HCT116 (cell line): ENCODE measurements at regions not wholly inside any gene's neighbourhood (a gene's known extent, or its start where the extent isn't known, plus 50 kb on each side); places are given as distances from the start of the nearest gene placed in this dataset.

Experiments used
- ATAC-seq: fragments of 200-7000 bp; cut with Tn5 transposase; 2 replicates; pipeline ENCODE4 v1.9.1; 2020; ENCODE audit warnings: mild to moderate bottlenecking, moderate library complexity
- BruUV-seq: library from RNA; stranded (reverse); fragments of 400-500 nt; replicated peaks from 2 replicates; lab custom pipeline; 2021; lab: Mats Ljungman, UMichigan
- CTCF ChIA-PET: fragments of 300-600 bp; sonication (Branson Sonifier 250); formaldehyde crosslinking; loops from one replicate; lab custom pipeline; 2021; ENCODE audit warnings: antibody characterized with exemption; lab: Charles Lee
- POLR2A ChIA-PET: fragments of 300-600, 350-600 bp; sonication (Branson Sonifier 250); formaldehyde crosslinking; loops from one replicate; lab custom pipeline; 2021; ENCODE audit warnings: antibody characterized with exemption; lab: Charles Lee
- RAD21 ChIA-PET, 2 experiments: fragments of 300-600 bp; sonication (Branson Sonifier 250); formaldehyde crosslinking; loops; one replicate each; lab custom pipeline; 2023; ENCODE audit warnings: low total read pairs in 2 of 2; ENCODE audit not compliant: uncharacterized antibody in 2 of 2, unreplicated experiment in 2 of 2, low non-redundant PET in 1 of 2; lab: Charles Lee
- DNase-seq: peaks from one replicate; pipeline ENCODE4 v3.0.0-alpha.2; 2010; ENCODE audit warnings: low read depth, low spot score
- H2AFZ ChIP-seq: fragments of 200-600 bp; shearing (Covaris generic), sonication (generic); 2 replicates; pipeline ENCODE4 v1.6.1; 2017; ENCODE audit warnings: low read depth, mixed run types, mixed read lengths, antibody characterized with exemption, low read length; ENCODE audit not compliant: poor library complexity, severe bottlenecking
- H3K27ac ChIP-seq: 2 replicates; pipeline ENCODE4 v1.5.1; 2012; ENCODE audit warnings: low read depth, low read length
- H3K27me3 ChIP-seq: fragments of 200-600 bp; sonication (generic); 2 replicates; pipeline ENCODE4 v1.6.1; 2016; ENCODE audit warnings: mixed run types, low read length, mixed read lengths; ENCODE audit not compliant: insufficient read depth
- H3K36me3 ChIP-seq, 2 experiments: fragments of 200-500 bp in 1 of 2; fragments of 200-600 bp in 1 of 2; sonication (Bioruptor generic) in 1 of 2; sonication (generic) in 1 of 2; 2 replicates each; pipeline versions ENCODE4 v1.5.1 to v1.6.1; 2014 to 2016; ENCODE audit warnings: low read length in 2 of 2, inconsistent platforms in 1 of 2, mixed read lengths in 1 of 2, mixed run types in 1 of 2; ENCODE audit not compliant: insufficient read depth in 2 of 2, control insufficient read depth in 1 of 2
- H3K4me1 ChIP-seq, 2 experiments: fragments of 200-600 bp in 1 of 2; sonication (generic) in 1 of 2; 2 replicates each; pipeline versions ENCODE4 v1.5.1 to v1.6.1; 2012 to 2017; ENCODE audit warnings: low read length in 2 of 2, inconsistent platforms in 1 of 2, mild to moderate bottlenecking in 1 of 2, mixed read lengths in 1 of 2, mixed run types in 1 of 2, moderate library complexity in 1 of 2; ENCODE audit not compliant: insufficient read depth in 2 of 2, control insufficient read depth in 1 of 2
- H3K4me2 ChIP-seq: fragments of 200-600 bp; sonication (generic); 2 replicates; pipeline ENCODE4 v1.6.1; 2017; ENCODE audit warnings: mixed run types, low read length, mixed read lengths
- H3K4me3 ChIP-seq, 2 experiments: fragments of 200-600 bp in 1 of 2; sonication (generic) in 1 of 2; replicated peaks in 1 of 2; 2 replicates each; pipeline ENCODE4 v1.5.1; 2011 to 2016; ENCODE audit warnings: low read length in 2 of 2, control low read depth in 1 of 2, low read depth in 1 of 2, mild to moderate bottlenecking in 1 of 2, mixed read lengths in 1 of 2, mixed run types in 1 of 2
- H3K79me2 ChIP-seq: fragments of 200-600 bp; sonication (generic); 2 replicates; pipeline ENCODE4 v1.6.1; 2017; ENCODE audit warnings: mild to moderate bottlenecking, mixed run types, low read length, moderate library complexity, mixed read lengths; ENCODE audit not compliant: insufficient read depth
- H3K9ac ChIP-seq: fragments of 200-600 bp; sonication (generic); 2 replicates; pipeline ENCODE4 v1.6.1; 2016; ENCODE audit warnings: low read length, mixed read lengths
- H3K9me2 ChIP-seq: fragments of 200-600 bp; sonication (generic), shearing (Covaris generic); 2 replicates; pipeline ENCODE4 v1.6.1; 2017; ENCODE audit warnings: mixed run types, mild to moderate bottlenecking, moderate library complexity; ENCODE audit not compliant: insufficient read depth
- H3K9me3 ChIP-seq, 2 experiments: fragments of 200-500 bp in 1 of 2; fragments of 200-600 bp in 1 of 2; sonication (Bioruptor generic) in 1 of 2; sonication (generic) in 1 of 2; 2 replicates each; pipeline ENCODE4 v1.6.1; 2014 to 2017; ENCODE audit warnings: low read length in 2 of 2, mixed read lengths in 2 of 2, inconsistent platforms in 1 of 2, low read depth in 1 of 2, mild to moderate bottlenecking in 1 of 2, mixed run types in 1 of 2, moderate library complexity in 1 of 2; ENCODE audit not compliant: control insufficient read depth in 1 of 2, insufficient read depth in 1 of 2
- H4K20me1 ChIP-seq: fragments of 200-600 bp; sonication (generic), shearing (Covaris generic); 2 replicates; pipeline ENCODE4 v1.6.1; 2017; ENCODE audit warnings: mixed run types, mild to moderate bottlenecking, moderate library complexity; ENCODE audit not compliant: insufficient read depth
- ATF3 ChIP-seq: IDR thresholded peaks from 2 replicates; pipeline ENCODE4 v1.6.1; 2012
- CTCF ChIP-seq, 3 experiments: fragments of 200-600 bp in 1 of 3; sonication (generic) in 1 of 3; IDR thresholded peaks in 2 of 3; conservative IDR thresholded peaks in 1 of 3; 2 replicates each; pipeline ENCODE4 v1.5.1; 2012 to 2017; ENCODE audit warnings: low read depth in 2 of 3, low read length in 2 of 3, antibody characterized with exemption in 1 of 3, borderline replicate concordance in 1 of 3, control low read depth in 1 of 3, mild to moderate bottlenecking in 1 of 3, mixed read lengths in 1 of 3, mixed run types in 1 of 3, moderate library complexity in 1 of 3; ENCODE audit not compliant: insufficient read depth in 1 of 3
- EGR1 ChIP-seq: IDR thresholded peaks from 2 replicates; pipeline ENCODE4 v1.6.1; 2012; ENCODE audit warnings: low read depth
- ELF1 ChIP-seq: IDR thresholded peaks from 2 replicates; pipeline ENCODE4 v1.6.1; 2012; ENCODE audit warnings: low read depth, borderline replicate concordance
- EZH2 ChIP-seq: fragments of 200-600 bp; sonication (generic); IDR thresholded peaks from 2 replicates; pipeline ENCODE4 v1.6.1; 2017; ENCODE audit warnings: antibody characterized with exemption, mixed run types
- FOSL1 ChIP-seq: IDR thresholded peaks from 2 replicates; pipeline ENCODE4 v1.6.1; 2012; ENCODE audit warnings: low read depth
- JUND ChIP-seq: IDR thresholded peaks from 2 replicates; pipeline ENCODE4 v1.6.1; 2012
- MAX ChIP-seq: IDR thresholded peaks from 2 replicates; pipeline ENCODE4 v1.6.1; 2012
- POLR2AphosphoS5 ChIP-seq: IDR thresholded peaks from 2 replicates; pipeline ENCODE4 v1.6.1; 2011; ENCODE audit warnings: mild to moderate bottlenecking, low read depth, low read length, moderate library complexity
- REST ChIP-seq: IDR thresholded peaks from 2 replicates; pipeline ENCODE4 v1.6.1; 2012; ENCODE audit warnings: low read depth
- SRF ChIP-seq: IDR thresholded peaks from 2 replicates; pipeline ENCODE4 v1.6.1; 2012; ENCODE audit warnings: low read depth
- YY1 ChIP-seq: IDR thresholded peaks from 2 replicates; pipeline ENCODE4 v1.6.1; 2011; ENCODE audit warnings: low read length, low read depth, moderate library complexity, mild to moderate bottlenecking; ENCODE audit not compliant: insufficient replicate concordance; ENCODE audit errors: extremely low read depth
- ZBTB33 ChIP-seq: IDR thresholded peaks from 2 replicates; pipeline ENCODE4 v1.6.1; 2011; ENCODE audit warnings: mild to moderate bottlenecking, low read length, moderate library complexity; ENCODE audit not compliant: insufficient replicate concordance; ENCODE audit errors: extremely low read depth
- ZNF274 ChIP-seq: fragments of 200-500 bp; sonication (Bioruptor generic); IDR thresholded peaks from 2 replicates; pipeline ENCODE4 v1.6.1; 2014; ENCODE audit warnings: mild to moderate bottlenecking, low read depth, low read length, inconsistent platforms
- intact Hi-C: fragments of 100-400 bp; cut with micrococcal nuclease; formaldehyde crosslinking; loops from 2 replicates; pipeline ENCODE4 v1.10.0; 2022

GRCh38 chr16:63069047-63069446 is 1032.8 kb upstream of the CDH8 start:
- H2AFZ ChIP-seq = no peak overlapping the region
- TF ChIP-seq CTCF (IDR thresholded peaks at IDR 0.05 in 2 of 3, conservative IDR thresholded peaks at IDR 0.05 in 1 of 3; ENCODE audit: borderline replicate concordance in 1 of 3, insufficient read depth in 1 of 3, low read depth in 2 of 3, low read length in 2 of 3) (no peak), REST (no peak), ATF3 (no peak), SRF (no peak), ZBTB33 (no peak), EGR1 (no peak), POLR2AphosphoS5 (no peak), JUND (no peak), ELF1 (no peak), EZH2 (no peak), MAX (no peak), FOSL1 (no peak), ZNF274 (no peak), YY1 (no peak)
- TF ChIP-seq, all 23 proteins: peak for 0
- Histone ChIP-seq H3K9ac (no peak overlapping the region), H3K4me2 (no peak overlapping the region), H4K20me1 (no peaks in the 10 kb centered on the region), H3K79me2 (no peaks in the 10 kb centered on the region), H3K27ac (no peak overlapping the region), H3K9me2 (no peaks in the 10 kb centered on the region), H3K4me1 (no peaks in the 10 kb centered on the region), H3K9me3 (peaks cover 0 to 13% of the 10 kb centered on the region in 2 experiments; a peak in 2 of 4 replicates), H3K27me3 (no peaks in the 10 kb centered on the region), H3K36me3 (no peaks in the 10 kb centered on the region), H3K4me3 (no peak overlapping the region)
- intact Hi-C loops = no loop called here
- ATAC-seq (no peak), DNase-seq (no peak)
- ChIA-PET POLR2A (no interaction called here), RAD21 (no interaction called here), CTCF (no interaction called here)
- no TSS peak for BruUV-seq
